T-helper 9 cell (primary cell): ENCODE measurements at regions not wholly inside any gene's neighbourhood (a gene's known extent, or its start where the extent isn't known, plus 50 kb on each side); places are given as distances from the start of the nearest gene placed in this dataset.

Source experiments
- DNase-seq: peaks from one replicate; pipeline ENCODE4 v3.0.0-alpha.2; 2020

- no peak for DNase-seq
These were observed 61.4 kb upstream of the BARHL2 start for GRCh38 chr1:90778486-90778885.

- no peak for DNase-seq
These were observed 56.7 kb upstream of the BARHL2 start for GRCh38 chr1:90773812-90774211.

- DNase-seq: no peak
These were observed 51.7 kb upstream of the BARHL2 start for GRCh38 chr1:90768826-90769225.

- no peak for DNase-seq
These were observed 51.0 kb upstream of the BARHL2 start for GRCh38 chr1:90768098-90768497.
